ENCODE measurements at regions not wholly inside any gene's neighbourhood (a gene's known extent, or its start where the extent isn't known, plus 50 kb on each side); places are given as distances from the start of the nearest gene placed in this dataset.

- TF ChIP-seq CTCF (conservative IDR thresholded peaks at IDR 0.05): no peak
- H3K4me2 ChIP-seq (ENCODE audit: insufficient read depth, insufficient read length, low read length): no peak overlapping the region
- H3K27me3 ChIP-seq (ENCODE audit: insufficient read depth, low read length): no peaks in the 10 kb centered on the region
- H4K20me1 ChIP-seq (ENCODE audit: control insufficient read depth, insufficient read depth, insufficient read length): no peaks in the 10 kb centered on the region
- H3T11ph ChIP-seq (ENCODE audit: low read length): no peak overlapping the region
- H3K23me2 ChIP-seq (ENCODE audit: insufficient read length, low read depth, low read length, poor library complexity, severe bottlenecking): no peaks in the 10 kb centered on the region
- Mint-ChIP-seq H3K27ac (no peak overlapping the region), H3K27me3 (ENCODE audit: low read depth) (peaks cover 2% of the 10 kb centered on the region), H3K4me1 (peaks cover 9 to 11% of the 10 kb centered on the region in 2 experiments), H3K4me3 (no peak overlapping the region), H3K9me3 (peaks cover 0 to 4% of the 10 kb centered on the region in 2 experiments; a peak in 2 of 5 replicates), H3K36me3 (ENCODE audit: insufficient read depth in 1 of 3, low read depth in 3 of 3) (no peaks in the 10 kb centered on the region)
- H2BK12ac ChIP-seq (ENCODE audit: insufficient read length, low read depth, low read length): no peak overlapping the region
- no peak overlapping the region for H2BK15ac ChIP-seq (ENCODE audit: low read depth, low read length)
- H4K8ac ChIP-seq (replicated peaks; ENCODE audit: insufficient read length, low read depth, low read length): no peak overlapping the region
- H4K5ac ChIP-seq (ENCODE audit: insufficient read length, low read depth, low read length): no peak overlapping the region
- H2BK5ac ChIP-seq (ENCODE audit: insufficient read length, low read length): no peak overlapping the region
- no peak for DNase-seq
- no peak overlapping the region for H3K9ac ChIP-seq (ENCODE audit: extremely low read depth, insufficient read length, low read length)
- no peak overlapping the region for H3K56ac ChIP-seq (ENCODE audit: insufficient read length, low read depth, low read length)
- no peak overlapping the region for H3K18ac ChIP-seq (ENCODE audit: insufficient read length, low read depth, low read length)
- H2AK5ac ChIP-seq (ENCODE audit: insufficient read length, low read length): no peak overlapping the region
- H3K23ac ChIP-seq (ENCODE audit: insufficient read length, low read depth, low read length): no peak overlapping the region
- no peak overlapping the region for H3K27ac ChIP-seq (ENCODE audit: insufficient read length, low read depth, low read length)
- no CpG with 5 or more reads among the region's 11 CpGs for WGBS (ENCODE audit: extremely low coverage, insufficient read length, low lambda C conversion rate)
- no peak overlapping the region for H4K91ac ChIP-seq (ENCODE audit: insufficient read length, low read depth, low read length)
- H3K4ac ChIP-seq (ENCODE audit: low read depth, low read length): no peak overlapping the region
- H2BK20ac ChIP-seq (ENCODE audit: low read depth, low read length, poor library complexity, severe bottlenecking): no peak overlapping the region
- no peaks in the 10 kb centered on the region for H3K4me1 ChIP-seq (ENCODE audit: insufficient read depth, low read length)
- no peaks in the 10 kb centered on the region for H3K9me3 ChIP-seq (ENCODE audit: control insufficient read depth, low read depth, low read length)
- H3K79me2 ChIP-seq (ENCODE audit: insufficient read depth, low read length): no peaks in the 10 kb centered on the region
- no peak overlapping the region for H3K14ac ChIP-seq (ENCODE audit: insufficient read depth, low read length)
- no peak overlapping the region for H2AFZ ChIP-seq (ENCODE audit: low read length)
- no peaks in the 10 kb centered on the region for H3K79me1 ChIP-seq (ENCODE audit: insufficient read depth, low read depth, low read length, poor library complexity, severe bottlenecking)
- no peak overlapping the region for H2BK120ac ChIP-seq (ENCODE audit: low read depth, low read length, poor library complexity, severe bottlenecking)
Observed at GRCh38 chr5:4929092-4929655, 211.0 kb upstream of the ADAMTS16 start.

Data from H9 (cell line).